ENCODE measurements at regions not wholly inside any gene's neighbourhood (a gene's known extent, or its start where the extent isn't known, plus 50 kb on each side); places are given as distances from the start of the nearest gene placed in this dataset.
A peak's percentile ranks its signal among the peaks of the same experiment; 100 is the strongest.

DNA sequence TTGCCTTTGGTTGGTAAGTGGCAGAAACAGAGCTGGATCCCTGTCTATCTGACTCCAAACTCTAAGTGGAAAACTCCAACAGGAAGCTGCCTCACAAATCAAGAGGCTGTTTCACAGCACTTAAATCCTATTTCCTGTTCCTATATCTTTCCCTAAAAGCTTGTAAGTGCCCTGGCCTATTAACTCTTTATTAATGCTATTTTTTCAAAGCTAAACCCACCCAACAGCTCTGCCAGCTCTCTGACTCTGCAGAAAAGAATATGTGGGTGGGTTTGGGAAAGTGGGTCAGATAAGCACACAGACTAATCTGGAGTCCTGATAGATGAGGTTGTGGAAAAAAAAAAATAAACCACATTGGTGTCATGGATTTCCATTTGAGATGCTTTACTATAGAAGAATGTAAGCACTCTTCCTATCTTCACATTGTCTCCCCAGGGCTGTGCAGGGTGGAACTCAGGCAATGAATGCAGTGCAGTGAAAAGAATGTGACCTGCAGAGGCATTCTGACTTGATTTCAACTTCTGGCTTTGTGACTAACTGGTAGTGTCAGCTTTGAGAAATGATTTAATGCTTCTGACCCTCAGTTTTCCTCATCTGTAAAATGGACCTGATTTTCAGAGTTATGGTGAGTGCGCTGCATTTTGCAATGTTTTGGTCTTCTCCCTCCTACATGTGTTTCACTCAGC is 125.6 kb downstream of the AASDHPPT start:
- DNase-seq (ENCODE audit: extremely low read depth in 1 of 11, low read depth in 9 of 11, low spot score in 4 of 11): no peak

DNA sequence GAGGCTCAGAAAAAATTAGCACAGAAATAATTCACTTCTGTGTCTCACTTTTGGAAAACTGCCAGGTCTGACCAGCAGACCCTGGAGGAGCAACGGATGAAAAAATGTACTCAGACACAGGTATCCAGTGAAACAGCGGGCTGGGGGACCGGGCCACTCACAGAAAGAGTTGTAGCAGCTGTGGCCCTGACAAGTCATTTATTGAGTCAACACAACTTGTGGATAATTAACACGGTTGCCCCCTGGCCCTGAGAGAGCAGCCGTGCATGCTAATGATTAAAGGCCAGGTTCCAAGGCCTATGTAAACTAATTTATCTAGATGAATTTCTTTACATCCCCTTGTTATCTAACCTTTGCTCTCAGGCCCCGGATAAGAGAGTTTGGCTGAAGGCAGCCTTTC is 131.3 kb downstream of the AASDHPPT start:
- peak; percentile 23 to 81 (median 40) for DNase-seq (ENCODE audit: extremely low read depth in 1 of 11, low read depth in 9 of 11, low spot score in 4 of 11)

DNA sequence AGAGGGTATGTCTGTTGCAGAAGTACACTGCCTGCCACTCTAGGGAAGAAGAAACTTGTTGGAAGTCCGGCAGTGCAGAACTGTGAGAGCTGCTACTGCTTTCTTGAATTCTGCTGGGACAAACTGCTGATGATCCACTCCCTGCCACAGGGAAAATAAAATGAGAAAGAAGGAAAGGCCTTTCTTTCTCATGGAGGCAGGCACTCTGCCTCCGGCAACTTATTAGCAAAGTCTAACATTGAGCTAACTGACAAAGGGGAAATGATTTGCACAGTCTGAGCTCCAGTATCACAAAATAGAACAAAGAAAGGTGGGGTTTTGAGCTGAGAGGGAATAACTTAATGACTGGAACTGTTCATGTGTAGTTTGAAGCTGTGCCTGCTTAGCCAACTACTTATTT is 134.6 kb downstream of the AASDHPPT start:
- DNase-seq (ENCODE audit: extremely low read depth in 1 of 11, low read depth in 9 of 11, low spot score in 4 of 11): peak in 1 of 11 donors; percentile 2

DNA sequence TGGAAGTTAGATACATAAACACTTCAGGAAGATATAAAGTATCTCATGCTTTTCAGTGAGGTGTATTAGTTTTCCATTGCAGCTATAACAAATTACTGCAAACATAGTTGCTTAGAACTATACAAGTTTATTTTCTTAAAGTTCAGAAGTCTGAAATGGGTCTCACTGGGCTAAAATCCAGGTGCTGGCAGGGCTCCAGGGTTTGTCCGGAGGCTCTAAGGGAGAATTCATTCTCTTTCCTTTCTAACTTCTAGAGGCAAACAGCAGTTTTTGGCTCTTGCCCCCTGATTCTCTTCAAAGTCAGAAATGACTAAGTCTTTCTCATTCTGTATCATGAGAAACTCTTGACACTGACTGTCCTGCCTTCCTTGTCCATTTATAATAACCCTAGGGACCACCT is 138.8 kb downstream of the AASDHPPT start:
- DNase-seq (ENCODE audit: extremely low read depth in 1 of 11, low read depth in 9 of 11, low spot score in 4 of 11): no peak

DNA sequence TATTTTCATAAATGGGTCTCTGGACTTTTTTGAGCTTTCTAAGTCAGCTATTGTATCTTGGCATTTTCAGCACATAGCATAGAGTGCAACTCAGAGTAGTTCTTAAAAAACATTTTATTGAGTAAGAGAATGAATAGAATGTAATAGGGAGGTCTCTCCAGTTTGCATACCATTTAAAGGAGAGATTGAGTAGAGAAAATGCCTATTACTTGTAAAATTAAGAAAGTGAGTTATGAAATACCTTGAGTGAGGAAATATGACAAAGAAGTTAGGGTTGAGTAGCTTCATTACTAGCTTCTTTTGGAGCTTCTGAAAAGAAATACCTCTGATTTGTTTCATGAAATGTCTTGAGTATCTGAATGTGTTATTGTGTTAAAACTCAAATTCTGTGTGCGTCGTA is 140.0 kb downstream of the AASDHPPT start:
- DNase-seq (ENCODE audit: extremely low read depth in 1 of 11, low read depth in 9 of 11, low spot score in 4 of 11): no peak

DNA sequence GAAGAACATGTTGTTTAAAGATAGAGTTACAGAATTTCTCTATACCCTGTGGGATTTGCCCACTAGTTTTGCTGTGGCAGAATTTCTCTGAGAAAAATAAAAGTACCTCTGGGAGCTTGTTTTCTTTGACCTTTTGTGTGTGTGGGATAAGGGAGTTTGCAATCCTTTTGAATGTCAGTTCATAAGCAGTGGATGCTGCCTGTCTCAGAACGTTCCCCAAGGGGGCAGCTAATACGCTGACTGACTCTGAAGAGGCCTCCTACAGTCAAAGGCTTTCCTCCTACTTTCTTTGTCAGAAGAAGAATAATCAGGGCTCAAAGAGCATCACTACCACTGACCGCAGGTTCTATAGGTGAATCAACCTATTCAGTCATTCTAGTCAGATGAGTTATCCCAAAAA is 140.6 kb downstream of the AASDHPPT start:
- DNase-seq (ENCODE audit: extremely low read depth in 1 of 11, low read depth in 9 of 11, low spot score in 4 of 11): no peak

DNA sequence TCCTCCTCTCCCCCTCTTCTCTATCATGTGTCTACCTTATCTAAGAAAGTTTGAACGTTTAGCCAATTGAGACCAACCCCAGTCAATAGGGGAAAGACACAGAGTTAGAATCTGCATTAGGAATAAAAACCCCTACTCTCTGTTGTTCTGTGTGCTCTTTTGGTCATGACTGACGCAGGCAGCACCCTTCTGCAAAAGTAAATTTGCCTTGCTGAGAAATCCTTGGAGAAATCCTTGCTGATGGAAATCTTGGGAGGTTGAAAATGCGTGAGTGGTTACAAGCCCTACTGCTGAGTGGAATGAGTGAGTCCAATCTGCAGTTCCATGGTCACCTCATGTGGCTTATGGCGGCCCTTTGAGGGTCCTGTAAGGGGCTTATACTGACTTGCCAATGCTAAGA is 145.2 kb downstream of the AASDHPPT start:
- DNase-seq (ENCODE audit: extremely low read depth in 1 of 11, low read depth in 9 of 11, low spot score in 4 of 11): no peak

DNA sequence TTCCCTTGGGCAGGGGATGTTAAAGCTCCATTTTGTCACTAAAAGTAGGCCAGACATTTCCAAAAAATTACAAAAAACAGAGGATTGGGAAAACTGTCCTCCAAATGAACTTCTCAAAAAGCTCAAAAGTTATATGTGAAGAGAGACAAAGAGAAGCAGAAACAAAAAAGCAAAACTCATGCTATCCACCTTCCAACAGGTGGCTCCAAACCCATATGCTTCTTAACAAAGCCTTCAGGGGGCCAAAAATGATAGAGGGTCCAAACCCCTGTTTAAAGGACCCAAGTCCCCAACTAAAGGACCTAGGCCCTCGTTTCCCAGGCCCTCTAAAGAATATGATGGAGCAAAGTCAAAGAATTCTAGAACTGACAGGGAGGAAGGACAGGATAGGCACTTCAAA is 146.7 kb downstream of the AASDHPPT start:
- DNase-seq (ENCODE audit: extremely low read depth in 1 of 11, low read depth in 9 of 11, low spot score in 4 of 11): no peak

DNA sequence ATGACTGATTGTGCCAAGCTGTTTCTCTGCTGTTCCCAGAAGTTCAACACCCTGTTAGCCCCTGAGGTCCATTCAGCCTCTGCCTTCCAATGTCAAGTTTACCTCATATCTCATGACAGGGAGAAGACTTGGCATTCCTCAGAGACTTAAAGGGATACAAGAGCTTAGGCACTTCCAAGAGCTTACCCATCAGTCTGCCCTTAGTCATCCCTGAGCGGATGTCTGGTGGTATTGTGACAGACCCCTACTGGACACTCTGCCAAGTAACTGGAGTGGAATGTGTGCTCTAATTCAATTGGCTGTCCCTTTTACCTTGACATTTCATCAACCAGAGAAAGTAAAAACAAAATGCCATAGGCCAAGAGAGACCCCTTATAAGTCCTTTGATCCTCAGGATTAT is 151.5 kb downstream of the AASDHPPT start:
- DNase-seq (ENCODE audit: extremely low read depth in 1 of 11, low read depth in 9 of 11, low spot score in 4 of 11): no peak

DNA sequence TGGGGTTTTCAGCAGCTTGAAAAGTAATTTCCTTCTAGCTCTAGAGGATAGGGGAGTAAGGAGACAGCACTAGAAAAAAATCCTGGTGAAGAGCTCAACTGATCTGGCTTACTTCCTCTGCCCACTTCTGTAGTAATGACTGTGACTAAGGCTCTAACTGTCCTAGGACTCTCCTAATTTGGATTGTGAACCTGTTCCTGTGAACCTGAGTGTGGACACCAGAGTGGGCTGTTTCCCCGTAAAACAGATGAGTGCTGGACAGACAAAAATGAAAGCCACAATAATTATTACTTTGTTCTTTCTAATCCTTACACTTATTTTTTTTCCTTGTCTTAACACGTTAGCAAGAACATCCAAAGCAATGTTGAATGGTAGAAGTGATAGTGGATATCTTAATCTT is 154.1 kb downstream of the AASDHPPT start:
- DNase-seq (ENCODE audit: extremely low read depth in 1 of 11, low read depth in 9 of 11, low spot score in 4 of 11): no peak

DNA sequence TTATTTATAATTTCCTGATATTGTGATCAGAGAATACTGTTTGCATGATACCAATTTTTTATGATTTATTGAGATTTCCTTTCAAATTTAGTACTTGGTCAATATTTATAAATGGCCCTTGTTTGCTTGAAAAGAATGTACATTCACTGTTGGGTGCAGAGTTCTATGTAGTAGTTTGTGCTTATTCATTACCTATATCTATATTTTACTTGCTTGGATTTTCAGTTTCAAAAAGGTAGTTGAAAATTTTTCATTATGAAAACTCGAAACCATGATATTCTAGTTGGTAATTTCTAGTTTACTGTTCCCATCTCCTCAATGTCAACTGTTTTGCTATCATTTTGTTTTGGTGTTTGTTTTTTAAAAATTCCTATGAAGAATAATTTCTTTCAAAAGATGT is 155.7 kb downstream of the AASDHPPT start:
- no peak for DNase-seq (ENCODE audit: extremely low read depth in 1 of 11, low read depth in 9 of 11, low spot score in 4 of 11)

DNA sequence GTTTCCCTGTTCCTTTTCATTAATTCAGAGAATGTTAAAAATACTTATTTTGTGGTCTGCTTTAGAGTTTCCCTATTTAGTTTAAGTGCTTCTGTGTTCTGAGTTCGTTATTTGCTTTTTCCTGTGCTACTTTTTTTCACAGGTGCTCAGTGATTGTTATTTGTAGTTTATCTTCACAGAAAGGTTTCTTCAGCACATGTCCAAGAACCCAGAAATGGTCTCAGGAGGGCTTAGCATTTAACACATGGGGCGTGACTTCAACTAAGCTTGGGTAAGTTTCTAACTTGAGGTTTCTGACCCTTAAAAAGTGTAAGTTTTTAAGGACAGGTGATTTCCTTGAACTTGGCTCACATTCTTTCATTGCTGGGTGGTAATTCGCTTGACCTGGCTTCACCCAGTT is 157.3 kb downstream of the AASDHPPT start:
- no peak for DNase-seq (ENCODE audit: extremely low read depth in 1 of 11, low read depth in 9 of 11, low spot score in 4 of 11)

DNA sequence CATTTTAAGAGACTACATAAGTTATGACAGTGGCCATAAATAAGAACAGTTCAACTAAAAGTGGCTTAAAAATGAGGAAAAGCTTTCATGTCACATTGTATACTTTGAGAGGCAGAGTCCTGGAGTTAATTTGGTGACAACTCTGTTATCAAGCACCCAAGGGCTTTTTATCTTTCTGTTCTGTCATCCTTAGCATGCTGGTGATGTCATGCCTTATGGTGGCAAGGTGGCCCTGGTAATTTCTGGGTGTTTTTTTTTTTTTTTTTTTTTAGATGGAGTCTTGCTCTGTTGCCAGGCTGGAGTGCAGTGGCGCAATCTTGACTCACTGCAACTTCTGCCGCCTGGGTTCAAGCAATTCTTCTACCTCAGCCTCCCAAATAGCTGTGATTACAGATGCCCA is 158.8 kb downstream of the AASDHPPT start:
- no peak for DNase-seq (ENCODE audit: extremely low read depth in 1 of 11, low read depth in 9 of 11, low spot score in 4 of 11)

DNA sequence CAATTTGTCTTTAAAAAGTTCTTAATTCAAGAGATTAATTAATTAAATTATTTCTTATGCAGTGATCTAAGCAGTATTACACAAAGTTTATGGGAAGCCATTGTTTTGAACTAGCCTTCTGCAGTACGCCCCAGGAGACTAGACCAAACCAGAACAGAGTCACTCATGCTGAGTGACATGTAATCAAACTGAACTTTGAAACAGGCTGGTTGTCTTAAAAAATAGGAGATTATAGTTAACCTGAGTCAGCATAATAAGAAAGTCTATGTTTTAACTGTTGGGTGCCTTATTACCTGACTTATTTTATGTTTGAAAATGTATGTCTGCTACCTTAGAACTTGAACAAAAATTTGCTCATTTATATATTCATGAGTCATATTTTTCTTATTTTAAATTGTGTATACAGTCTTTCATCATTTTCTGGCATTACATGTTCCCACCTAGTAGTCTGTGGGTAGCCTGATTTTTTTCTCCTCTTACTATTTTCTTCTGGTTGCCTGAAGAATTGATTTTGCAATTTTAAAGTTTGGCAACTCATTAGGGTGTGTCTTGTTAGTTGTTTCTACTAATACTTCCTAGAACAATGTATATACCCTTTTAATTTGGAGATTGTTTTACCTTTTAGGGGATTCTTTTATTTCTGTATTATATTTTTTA is 161.4 kb downstream of the AASDHPPT start:
- DNase-seq (ENCODE audit: extremely low read depth in 1 of 11, low read depth in 9 of 11, low spot score in 4 of 11): peak in 1 of 11 donors; percentile 8

DNA sequence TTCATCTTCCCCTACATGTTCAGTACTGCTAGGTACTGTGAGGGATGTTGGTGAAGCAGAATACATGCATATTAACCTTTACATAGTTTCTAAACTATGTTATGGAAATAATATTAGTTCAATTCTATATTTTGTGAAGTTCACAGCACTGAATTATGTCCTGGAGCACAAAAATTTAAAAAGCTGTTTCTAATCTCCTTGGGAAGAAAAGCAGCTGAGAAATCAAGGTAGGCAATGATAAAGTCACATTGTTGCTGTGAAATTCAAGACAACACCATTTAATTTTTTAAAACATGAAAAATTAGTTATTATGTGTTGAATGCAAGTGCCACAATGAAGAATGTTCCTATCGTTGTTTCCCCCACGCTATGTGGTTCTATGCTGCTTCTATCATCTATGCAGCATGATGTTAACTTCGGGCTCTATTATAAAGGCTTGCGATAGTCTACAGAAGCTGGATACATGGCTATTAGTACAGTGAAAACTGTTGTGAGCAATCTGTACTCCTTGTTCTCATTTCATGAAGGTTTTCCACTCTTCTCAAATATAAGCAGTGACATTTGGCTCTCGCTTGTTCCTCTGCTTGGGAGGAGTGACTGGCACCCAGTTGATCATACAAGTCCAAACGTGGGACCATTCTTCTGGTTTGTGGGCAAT is 164.3 kb downstream of the AASDHPPT start:
- DNase-seq (ENCODE audit: extremely low read depth in 1 of 11, low read depth in 9 of 11, low spot score in 4 of 11): no peak

DNA sequence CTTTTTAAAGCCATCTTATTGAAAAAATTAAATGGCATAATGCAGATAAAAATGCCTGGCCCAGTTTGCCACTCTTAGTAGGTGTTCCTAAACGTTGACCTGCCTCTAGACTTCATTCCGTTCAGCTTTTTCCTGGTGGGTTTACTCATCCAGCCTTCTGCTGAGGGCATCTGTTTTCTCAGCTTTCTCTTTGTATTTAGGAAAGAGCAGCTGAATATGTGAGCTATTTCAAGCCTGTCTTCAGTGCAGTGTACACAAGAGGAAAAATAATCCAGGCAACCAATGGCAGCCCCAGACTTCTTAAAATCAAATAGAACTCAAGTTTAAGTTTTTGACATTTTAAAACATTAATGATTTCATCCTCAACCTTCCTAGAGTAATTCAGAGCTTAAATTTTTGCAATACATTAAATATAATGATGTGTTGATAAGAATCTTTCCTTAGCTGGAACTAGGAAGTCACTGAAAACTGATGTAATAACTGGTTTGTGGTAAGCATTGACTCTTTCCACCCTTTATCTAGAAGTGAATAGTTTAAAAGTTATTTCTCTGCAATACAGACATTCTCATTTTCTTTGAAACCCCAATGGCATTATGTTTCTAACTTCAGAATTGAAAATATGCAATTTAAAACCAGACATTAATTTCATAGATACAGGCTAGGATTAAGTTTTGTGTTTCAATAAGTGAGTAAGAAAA is 165.4 kb downstream of the AASDHPPT start:
- no peak for DNase-seq (ENCODE audit: extremely low read depth in 1 of 11, low read depth in 9 of 11, low spot score in 4 of 11)

DNA sequence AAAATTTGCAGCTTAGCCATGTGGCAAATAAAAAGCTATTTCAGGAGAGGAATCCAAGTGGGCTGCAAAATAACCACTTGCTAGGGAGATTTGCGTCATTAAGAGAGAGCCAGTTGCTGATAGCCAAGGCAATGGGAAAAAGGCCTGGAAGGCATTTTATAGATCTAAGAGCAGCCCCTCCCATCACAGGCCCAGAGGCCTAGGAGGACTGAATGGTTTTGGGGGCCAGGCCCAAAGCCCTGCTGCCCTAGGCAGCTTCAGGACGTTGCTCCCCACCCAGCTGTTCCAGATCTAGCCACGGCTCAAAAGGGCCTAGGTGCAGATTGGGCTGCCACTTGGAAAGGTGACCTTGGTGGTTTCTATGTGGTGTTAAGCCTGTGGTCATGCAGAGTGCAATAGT is 169.0 kb downstream of the AASDHPPT start:
- no peak for DNase-seq (ENCODE audit: extremely low read depth in 1 of 11, low read depth in 9 of 11, low spot score in 4 of 11)

DNA sequence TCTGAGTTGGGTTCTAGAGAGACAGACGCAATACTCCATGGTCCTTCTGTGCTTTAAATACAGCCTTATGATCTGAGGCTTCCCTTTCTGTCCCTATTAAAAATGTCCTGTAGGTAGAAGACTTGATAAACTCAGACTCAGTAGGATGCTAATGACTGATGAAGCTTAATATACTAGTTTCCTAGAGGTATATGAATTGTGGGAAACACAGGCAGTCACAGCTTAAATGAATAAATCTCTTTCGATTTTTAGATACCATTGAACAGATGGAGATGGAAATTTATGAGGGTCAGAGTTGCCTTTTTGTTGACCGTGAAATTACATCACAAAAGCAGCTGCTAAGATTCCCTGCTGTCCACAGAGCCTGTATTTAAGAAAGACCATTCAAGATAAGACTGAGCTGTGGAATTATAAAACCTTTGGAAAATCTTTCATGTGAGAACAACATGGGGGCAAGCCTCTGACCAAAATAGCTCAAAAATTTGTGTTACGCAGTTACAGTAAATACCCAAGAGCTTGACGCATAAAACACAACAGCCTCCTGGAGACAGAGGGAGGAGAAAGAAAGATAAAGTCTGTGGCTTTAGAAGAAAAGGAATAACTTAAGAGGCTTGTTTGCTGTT is 172.3 kb downstream of the AASDHPPT start:
- no peak for DNase-seq (ENCODE audit: extremely low read depth in 1 of 11, low read depth in 9 of 11, low spot score in 4 of 11)

DNA sequence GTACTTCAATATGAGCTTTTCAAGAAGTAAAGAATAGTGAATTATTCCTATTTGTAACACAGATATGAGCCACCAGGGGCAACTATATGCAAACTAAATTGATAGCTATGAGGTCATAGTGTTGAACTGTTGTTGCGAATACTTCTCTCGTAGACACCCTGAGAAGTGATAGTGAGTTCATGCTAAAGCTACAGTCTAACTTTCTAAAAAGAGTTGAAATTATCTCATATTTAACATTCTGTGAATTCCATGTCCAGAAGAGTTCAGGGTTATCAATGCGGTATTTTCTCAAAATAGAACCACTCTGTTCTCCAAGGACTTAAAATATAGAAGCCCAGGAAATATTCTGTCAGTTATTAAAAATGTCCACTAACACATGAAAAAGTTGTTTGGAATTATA is 185.4 kb downstream of the AASDHPPT start:
- no peak for DNase-seq (ENCODE audit: extremely low read depth in 1 of 11, low read depth in 9 of 11, low spot score in 4 of 11)

DNA sequence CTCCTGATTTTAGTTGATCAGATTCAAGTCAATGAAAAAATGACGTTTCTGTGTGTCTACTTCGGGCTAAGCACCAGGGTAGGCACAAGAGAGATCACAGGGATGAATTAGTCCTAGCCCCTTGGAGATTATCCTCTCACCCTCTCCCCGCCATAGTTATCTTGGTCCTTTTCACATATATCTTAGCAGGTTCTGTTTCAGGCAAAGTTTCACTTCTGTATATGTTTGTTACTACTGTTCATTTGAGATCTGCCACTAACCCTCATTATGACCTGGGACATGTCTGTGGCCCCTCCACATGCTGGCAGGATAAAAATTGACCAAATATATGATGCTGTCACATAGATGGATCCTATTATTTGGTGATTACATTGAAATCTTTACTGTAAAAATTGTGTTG is 186.1 kb downstream of the AASDHPPT start:
- no peak for DNase-seq (ENCODE audit: extremely low read depth in 1 of 11, low read depth in 9 of 11, low spot score in 4 of 11)
